ENCODE measurements at regions not wholly inside any gene's neighbourhood (a gene's known extent, or its start where the extent isn't known, plus 50 kb on each side); places are given as distances from the start of the nearest gene placed in this dataset.
"Not testable (repeated sequence)": the region's sequence is repeated elsewhere in the genome, so short reads cannot be mapped to it uniquely, and the experiment has no call there.

DNA sequence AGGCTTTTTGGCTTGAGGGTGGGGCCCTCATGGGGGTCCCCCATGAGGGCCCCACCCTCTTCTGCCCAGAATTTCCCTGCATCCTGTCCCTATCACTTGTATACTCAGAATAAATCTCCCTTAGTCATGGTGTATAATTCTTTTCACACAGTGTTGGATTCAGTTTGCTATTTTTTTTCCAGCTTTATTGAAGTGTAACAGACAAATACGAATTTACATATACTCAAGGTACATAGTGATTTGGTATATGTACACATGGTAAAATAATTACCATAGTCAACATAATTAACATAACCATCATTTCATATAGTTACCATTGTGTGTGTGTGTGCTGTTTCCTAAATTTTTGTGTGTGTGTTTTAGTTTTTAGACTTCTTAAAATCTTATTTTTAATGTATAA, 289.4 kb downstream of the CNTNAP3B start:
- DNase-seq (ENCODE audit: low spot score): not testable (repeated sequence)

DNA sequence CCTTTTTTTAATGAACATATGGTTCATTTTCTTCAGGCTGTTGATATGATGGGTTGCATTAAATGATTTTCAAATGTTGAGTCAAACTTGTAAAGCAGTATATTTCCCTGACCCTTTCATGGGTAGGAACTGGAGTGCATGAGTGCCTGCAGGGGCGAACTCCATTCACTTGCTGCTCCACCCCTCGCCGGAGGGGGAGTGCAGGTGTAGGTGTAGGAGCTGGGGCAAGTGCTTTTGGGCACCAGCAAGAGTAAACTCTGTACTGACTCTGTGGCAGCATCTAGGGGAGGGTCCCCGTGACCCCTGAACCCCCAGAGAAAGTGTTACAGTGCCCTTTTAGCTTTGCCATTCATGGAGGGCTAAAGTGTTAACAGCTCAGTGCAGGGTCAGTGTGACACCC, 290.3 kb downstream of the CNTNAP3B start:
- not testable (repeated sequence) for DNase-seq (ENCODE audit: low spot score)

DNA sequence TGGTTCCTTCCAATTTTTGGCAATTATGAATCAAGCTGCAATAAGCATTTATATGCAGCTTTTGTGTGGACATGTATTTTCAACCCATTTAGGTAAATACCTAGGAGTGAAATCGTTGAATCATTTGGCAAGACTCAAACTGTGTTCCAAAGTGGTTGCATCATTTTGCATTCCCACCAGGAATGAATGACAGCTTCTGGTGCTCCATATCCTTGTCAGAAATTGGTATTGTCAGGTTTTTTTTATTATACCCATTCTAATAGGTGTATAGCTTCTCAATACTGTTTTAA, 290.7 kb downstream of the CNTNAP3B start:
- not testable (repeated sequence) for DNase-seq (ENCODE audit: low spot score)

DNA sequence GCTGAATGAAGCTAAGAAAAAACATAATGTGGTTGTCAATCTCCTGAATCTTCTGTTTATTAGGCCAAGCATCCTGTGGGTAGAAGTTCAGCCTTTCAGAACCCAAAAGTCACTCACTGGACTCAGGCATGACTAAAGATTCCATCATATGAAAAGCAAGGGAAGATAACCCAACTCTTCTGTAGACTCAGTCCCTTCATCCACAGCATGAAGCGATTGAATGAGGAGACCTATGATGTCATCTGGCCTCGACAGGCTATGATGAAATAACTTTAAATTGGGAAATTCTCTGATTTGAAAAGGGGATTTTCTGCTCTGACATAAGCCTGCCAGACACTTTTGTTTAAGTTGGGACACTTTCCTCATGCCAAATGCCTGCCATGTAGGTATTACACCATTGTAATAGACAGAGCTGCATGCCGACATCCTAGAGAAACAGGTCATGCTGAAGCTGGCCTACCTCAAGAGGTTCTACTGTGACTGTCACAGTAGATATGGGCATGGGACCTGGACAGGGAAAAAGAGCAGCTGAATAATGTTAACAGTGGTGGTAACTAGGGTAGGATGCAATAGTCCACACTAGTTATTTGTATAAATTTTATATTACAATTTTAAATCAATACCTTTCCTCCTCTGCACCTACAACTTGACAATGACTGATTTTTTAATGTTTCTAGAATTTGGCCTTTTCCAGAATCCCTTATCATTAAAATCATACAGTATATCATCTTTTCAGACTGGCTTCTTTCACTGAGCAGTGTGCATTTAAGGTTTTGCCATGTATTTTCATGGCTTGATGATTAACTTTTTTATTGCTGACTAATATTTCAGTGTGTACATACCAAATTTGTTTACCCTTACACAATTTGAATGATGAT, 291.3 kb downstream of the CNTNAP3B start:
- DNase-seq (ENCODE audit: low spot score): not testable (repeated sequence)

DNA sequence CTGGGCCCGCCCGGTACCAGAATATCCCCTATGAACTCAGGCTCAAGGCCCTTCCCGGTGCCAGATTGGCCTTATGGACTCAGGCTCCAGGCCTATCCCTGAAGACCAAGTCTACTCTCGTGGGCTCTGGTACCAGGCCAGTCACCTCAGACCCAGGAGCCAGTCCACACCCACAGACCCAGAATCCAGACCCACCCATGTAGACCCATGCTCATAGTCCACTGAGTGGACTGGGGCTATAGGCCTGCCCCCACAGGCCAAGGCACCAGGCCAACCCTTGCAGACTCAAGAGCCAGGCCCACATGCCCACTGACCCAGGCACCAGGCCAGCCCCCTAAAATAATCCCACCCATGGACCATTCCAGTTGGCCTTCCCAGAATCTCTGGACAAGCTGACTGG, 296.1 kb downstream of the CNTNAP3B start:
- not testable (repeated sequence) for DNase-seq (ENCODE audit: low spot score)

DNA sequence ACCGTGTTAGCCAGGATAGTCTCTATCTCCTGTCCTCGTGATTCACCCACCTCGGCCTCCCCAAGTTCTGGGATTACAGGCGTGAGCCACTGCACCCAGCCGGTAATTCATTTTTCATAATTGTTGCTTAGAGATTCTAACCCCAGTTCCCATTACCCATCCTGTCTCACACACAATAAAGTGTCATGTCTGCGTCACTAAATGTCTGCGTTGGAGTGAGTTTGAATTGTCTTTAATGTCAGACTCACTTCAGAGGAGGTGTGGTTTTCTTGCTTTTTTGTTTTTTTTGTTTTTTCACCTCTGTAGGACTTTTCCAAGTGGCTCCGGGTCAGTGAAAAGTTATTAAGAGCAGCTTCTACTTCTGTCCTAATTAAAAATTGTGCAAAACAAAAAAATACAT, 304.5 kb downstream of the CNTNAP3B start:
- DNase-seq (ENCODE audit: low spot score): not testable (repeated sequence)

DNA sequence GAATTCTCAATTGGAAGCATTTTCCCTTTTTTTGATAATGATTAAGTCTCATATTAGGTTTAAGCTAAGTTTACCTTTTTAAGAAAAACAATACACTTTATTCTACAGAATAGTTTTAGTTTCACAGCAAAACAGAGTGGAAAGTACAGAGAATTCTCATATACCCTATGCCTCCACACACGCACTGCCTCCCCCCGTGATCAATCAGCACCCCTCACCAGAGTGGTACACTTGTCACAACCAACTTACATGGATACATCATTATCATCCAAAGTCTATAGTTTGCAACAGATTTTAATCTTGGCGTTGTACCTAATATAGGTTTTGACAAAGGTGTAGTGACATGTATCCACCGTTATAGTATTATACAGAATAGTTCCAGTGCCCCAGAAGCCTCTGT, 326.5 kb downstream of the CNTNAP3B start:
- DNase-seq (ENCODE audit: low spot score): not testable (repeated sequence)

DNA sequence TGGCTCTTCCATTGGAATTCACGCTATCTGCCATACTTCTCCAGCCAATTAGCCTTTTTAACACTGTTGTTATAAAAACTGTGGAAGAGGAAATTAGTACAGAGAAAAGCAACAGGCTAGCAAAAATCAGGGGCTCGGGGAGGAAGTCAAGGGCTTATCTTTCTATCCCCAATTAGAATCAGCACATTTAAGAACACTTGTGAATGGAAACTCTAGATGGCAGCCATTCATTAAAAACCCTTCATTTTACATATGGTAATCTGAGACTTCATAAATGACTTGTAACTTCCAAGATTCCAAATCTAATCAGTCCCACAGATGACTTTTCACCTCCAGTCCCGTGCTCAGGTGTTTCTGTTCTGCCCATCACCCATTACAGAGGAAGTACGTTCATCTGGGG, 330.5 kb downstream of the CNTNAP3B start:
- DNase-seq (ENCODE audit: low spot score): not testable (repeated sequence)

DNA sequence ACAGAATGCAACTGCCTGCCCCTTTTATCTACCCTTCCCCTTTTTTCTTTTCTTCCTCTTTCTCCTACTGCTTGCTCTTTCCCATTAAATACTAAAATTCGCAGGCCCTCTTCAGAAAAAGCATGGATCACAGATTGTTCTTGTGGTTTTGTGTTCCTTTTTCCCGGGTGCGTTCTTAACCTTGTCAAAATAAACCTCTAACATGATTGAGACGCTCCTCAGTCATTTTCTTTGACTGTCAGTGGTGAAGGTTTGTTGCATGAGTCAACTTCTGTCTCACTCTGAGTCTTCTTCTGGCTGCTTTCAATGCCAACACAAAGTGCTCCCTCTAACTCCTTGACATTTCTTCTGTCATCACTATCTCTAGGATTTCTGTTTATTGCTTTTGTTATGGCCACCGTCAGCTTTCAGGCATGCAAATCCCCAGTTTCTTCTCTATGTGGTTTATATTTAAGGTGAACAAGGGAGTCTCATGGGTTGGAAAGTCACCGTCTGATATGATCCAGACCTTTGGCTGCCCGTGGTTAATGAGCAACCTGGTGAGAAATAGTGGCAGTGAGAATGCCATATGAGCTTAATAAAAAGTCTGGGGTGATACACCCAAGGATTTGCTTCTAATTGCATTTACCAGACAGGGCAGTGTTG, 338.4 kb downstream of the CNTNAP3B start:
- DNase-seq (ENCODE audit: low spot score): not testable (repeated sequence)

DNA sequence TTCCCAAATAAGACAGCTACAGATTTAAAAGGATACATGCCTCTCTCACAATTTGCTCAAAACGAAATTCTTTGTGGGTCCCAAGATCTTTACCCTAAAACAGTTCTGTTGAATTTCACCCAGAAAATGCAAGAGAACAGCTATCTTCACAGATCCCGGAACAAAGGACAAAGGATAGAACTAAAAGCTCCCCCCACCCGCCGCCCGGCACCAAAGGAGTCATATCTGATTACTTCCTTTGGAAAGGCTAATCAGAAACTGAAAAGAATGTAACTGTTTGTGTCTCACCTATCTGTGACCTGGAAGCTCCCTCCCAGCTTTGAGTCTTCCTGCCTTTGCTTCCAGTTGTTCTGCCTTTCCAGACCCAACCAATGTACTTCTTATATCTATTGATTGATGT, 339.2 kb downstream of the CNTNAP3B start:
- not testable (repeated sequence) for DNase-seq (ENCODE audit: low spot score)

DNA sequence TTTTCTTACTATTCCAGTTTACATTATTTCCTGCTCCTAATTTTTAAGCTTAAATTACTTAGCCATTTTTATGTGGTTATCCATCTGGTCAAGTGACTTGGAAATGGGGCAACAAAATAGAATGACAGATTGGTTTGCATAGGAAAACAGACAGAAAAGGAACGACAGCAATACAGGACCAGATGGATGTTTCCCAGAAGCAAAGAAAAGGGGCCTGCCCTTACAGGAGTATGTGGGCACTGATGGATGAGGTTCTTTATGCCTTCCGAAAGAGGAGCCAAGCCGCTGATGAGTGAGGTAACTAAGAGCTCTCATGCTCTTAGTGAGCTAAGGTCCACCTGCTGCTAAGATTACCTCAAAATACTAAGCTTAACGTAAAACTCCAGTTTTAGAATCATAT, 339.8 kb downstream of the CNTNAP3B start:
- DNase-seq (ENCODE audit: low spot score): not testable (repeated sequence)

DNA sequence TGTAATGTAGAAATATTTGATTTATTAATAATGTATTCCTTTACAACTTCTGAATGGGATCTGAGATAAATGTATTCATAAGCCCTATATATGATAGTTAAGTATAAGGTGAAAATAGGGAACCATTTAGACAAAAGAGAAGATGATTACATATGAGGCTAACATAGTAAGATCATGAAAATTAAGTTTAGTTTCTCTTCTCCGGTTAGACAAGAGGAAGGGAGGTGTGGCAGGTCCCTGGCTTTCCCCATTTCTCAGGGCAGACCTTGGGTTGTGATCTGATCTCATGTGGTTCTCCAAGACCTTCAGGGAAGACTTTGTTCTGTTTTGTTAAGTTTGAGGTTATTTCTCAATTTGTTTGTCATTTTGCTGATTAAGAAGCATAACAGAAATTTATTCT, 341.3 kb downstream of the CNTNAP3B start:
- not testable (repeated sequence) for DNase-seq (ENCODE audit: low spot score)

DNA sequence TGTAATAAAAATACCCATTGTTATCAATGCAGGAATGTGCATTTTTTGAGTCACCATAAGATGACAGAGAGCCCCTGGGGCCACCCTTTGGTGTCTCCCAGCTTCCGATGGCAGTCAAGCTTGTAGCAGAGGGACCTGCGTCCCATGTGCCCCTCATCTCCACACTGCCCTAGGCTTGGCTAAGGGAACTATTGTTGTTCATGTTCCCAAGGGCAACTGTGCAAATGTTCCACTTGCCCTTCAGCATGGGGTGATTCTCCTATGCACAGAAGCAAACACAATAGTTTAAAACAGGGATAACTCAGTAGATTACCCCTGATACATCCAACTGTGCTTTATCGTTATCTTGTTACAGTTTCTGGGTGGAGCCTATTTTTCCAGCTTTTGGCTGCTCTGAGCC, 342.0 kb downstream of the CNTNAP3B start:
- DNase-seq (ENCODE audit: low spot score): not testable (repeated sequence)

DNA sequence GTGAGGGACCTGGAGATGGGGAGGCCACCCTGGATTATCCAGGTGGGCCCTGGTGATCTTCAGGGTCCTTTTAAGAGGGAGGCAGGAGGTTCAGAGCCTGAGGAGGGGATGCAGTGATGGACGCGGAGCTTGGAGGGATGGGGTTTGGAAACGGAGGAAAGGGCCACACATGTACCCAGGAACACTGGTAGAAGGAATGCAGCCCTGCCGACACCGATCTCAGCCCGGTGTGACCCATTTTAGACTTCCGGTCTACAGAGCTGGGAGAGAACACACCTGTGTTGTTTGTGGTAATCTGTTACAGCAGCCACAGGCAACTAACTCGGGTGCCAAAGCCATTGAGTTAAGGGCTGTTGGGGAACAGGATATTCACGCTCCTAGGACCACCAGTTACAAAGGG, 345.2 kb downstream of the CNTNAP3B start:
- not testable (repeated sequence) for DNase-seq (ENCODE audit: low spot score)

DNA sequence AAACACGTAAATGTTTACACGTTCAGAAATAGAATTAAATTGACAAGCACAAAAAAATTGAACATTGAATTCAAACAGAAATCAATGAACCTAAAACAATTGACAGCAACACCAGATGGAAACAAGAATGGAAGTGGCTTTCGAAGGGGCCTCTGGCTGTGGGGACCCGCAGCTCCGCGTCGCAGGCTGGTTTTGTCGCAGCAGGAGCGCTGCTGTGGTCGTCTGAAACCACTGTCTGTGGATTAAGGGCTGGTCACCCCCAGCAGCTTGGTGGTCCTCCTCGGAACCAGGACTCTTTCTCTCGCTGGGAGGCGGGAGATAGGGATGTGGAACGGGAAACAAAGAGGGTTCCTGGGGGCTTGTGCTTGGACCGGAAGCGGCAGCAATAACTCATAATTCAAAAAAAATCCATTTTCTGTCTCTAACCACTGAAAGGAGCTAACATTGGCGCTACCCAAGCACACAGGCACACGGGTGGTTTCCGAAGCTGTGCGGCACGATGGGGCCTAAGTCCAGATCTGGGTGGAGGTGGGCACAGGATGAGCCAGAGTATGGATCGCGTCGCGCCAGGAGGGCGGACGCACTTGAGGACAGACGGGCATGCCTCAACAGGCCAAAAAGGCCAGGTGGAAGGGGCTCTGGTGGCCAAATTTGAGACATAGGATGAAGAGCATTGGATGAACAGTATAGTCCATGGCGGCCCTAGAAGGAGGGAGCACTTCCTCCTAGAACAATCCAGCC, 346.0 kb downstream of the CNTNAP3B start:
- not testable (repeated sequence) for DNase-seq (ENCODE audit: low spot score)

DNA sequence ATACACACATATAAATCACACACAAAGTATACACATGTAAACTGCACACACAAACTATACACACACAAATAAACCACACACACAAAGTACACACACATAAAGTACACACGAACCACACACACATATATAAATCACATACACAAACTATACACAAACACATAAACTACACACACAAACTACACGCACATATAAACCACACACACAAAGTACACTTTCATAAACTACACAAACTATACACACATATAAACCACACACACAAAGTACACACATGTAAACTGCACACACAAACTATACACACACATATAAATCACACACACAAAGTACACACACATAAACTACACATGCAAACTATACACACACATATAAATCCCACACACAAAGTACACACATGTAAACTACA, 347.3 kb downstream of the CNTNAP3B start:
- DNase-seq (ENCODE audit: low spot score): not testable (repeated sequence)

DNA sequence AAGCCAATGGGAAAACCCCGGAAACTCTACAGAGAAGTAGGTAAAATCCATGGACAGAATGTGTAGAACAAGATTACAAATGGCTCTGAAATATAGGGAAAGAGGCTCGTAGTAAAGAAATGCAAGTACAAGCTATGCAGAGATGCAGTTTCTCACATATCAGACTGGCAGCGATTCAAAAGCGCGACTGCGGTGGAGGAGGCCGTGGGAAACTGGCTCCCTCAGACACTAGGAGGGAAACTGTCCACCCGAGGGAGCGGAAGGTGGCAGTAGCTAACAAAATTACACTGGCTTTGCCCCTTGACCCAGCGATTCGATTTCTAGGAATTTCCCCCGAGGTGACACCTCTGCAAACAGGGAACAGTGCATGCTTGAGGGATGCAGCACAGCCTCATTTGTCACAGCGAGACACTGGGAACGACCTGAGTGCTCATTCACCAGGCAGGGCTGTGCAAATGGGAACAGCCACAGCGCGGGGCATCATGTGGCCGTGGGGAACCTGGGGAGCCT, 349.3 kb downstream of the CNTNAP3B start:
- not testable (repeated sequence) for DNase-seq (ENCODE audit: low spot score)

DNA sequence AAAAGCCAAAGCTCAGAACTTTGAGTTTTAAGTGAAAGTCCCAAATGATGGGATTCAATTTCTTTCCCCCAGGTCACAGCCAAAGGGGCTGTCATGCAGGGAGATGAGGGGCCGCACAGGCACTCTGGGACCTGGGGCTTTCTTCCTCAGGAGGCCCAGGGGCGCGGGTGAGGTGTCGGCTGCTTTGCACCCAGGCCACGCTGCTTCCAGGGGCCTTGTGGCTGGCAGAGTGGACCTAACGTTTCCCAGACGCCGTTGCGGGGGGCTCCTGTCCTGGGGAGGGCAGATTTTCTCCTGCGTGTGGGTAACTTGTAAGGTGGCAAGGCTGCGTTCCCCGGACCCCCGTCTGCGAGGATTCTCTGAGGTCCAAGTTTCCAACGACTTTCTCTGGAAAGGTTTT, 350.0 kb downstream of the CNTNAP3B start:
- not testable (repeated sequence) for DNase-seq (ENCODE audit: low spot score)

DNA sequence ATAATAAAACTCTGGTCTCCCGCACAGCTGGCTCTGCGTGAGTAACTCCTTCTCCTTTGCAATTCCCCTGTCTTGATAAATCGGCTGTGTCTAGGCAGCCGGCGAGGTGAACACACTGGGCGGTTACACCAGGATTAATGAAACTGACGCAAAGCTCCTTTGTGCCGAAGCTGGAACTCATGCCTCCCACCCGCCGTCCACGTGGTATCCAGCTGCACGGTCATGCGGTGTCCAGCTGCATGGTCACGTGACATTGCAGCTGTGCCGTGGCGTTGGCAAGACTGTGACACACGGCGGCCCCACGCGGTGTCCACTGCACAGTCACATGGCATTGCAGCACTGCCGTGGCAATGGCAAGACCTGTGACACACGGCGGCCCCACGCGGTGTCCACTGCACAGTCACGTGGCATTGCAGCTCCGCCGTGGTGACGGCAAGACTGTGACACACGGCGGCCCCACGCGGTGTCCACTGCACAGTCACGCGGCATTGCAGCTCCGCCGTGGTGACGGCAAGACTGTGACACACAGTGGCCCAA, 350.6 kb downstream of the CNTNAP3B start:
- not testable (repeated sequence) for DNase-seq (ENCODE audit: low spot score)

DNA sequence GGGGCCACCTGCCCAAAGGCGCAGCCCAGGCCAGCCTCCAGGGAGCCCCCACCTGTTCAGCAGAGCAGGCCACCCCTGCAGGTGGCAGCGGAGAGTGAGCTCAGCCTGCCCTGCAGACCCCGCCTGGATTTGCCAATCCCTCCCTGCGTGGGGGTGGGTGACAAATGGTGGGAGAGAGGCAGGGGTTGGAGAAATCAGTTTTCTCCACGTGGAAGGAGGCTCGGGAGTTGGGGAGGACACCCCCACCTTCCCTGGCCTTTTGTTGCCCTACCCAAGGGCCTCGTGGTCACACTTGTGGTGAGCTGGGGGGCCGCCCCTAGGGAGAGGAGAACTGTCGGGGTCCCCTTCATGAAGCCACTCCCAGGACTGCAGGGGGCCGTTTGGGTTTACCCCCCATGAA, 351.7 kb downstream of the CNTNAP3B start:
- DNase-seq (ENCODE audit: low spot score): not testable (repeated sequence)

DNA sequence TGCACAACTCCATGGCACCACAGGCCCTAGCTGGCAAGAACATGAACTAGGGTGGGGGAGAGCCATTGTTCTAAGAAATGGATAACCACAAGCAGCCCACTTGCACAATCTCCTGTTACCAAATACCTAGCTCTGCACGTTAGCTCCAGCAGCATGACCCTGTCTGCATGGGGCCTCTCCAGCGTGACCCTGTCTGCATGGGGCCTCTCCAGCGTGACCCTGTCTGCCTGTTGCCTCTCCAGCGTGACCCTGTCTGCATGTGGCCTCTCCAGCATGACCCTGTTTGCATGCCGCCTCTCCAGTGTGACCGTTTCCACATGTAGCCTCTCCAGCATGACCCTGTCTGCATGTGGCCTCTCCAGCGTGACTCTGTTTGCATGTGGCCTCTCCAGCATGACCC, 356.7 kb downstream of the CNTNAP3B start:
- not testable (repeated sequence) for DNase-seq (ENCODE audit: low spot score)

DNA sequence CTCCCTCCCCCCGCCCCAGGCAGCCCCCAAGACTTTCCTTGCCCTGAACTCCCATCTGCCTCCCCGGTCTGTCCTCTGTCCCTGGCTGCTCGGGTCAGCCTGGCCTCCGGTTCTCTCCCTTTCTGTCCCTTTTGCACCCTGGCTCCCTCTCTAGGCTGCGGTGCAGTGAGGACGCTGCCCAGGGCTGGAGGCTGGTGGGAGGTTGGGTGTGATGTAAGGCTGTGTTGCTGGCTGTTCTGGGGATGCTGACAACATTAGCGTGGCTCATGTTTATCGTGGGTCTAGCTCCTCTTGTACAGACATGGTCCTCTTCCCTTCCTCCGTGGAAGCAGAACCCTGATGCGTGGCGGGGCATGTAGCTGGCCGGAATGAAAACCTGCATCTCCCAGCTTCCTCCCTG, 357.5 kb downstream of the CNTNAP3B start:
- DNase-seq (ENCODE audit: low spot score): not testable (repeated sequence)
